ENCODE measurements at regions not wholly inside any gene's neighbourhood (a gene's known extent, or its start where the extent isn't known, plus 50 kb on each side); places are given as distances from the start of the nearest gene placed in this dataset.

DNA sequence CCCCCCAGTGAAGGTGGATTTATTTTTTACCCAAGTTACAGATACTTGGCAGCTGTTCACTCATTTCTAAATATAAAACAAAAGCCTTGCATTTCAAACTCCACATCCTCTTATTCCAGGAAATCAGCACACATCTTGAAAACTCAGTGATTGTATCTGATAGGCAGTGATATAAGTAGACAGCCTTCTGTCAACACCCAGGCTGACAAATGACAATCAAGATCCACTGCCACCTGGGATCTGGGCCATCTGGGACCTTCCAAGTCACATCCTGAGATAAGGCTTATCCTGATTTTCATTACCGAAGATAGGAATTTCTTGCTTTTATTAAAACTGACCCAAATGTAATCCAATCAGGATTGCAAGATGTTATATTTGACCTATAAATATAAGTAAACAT, 201.3 kb upstream of the PUM3 start:
- TF ChIP-seq TAF9B (IDR thresholded peaks at IDR 0.05; ENCODE audit: partially characterized antibody) (no peak), HDGF (IDR thresholded peaks at IDR 0.05) (no peak), FOXK2 (conservative IDR thresholded peaks at IDR 0.05 in 1 of 2, IDR thresholded peaks at IDR 0.05 in 1 of 2; ENCODE audit: low read depth in 2 of 2) (no peak), XRCC5 (IDR thresholded peaks at IDR 0.05; ENCODE audit: low read depth, low read length) (no peak), ETV1 (tag; conservative IDR thresholded peaks at IDR 0.05; ENCODE audit: low read depth) (no peak), MAFF (IDR thresholded peaks at IDR 0.05; ENCODE audit: low read length) (no peak), POLR3G (IDR thresholded peaks at IDR 0.05; ENCODE audit: extremely low read depth, insufficient read length, insufficient replicate concordance) (no peak), RUNX1 (IDR thresholded peaks at IDR 0.05; ENCODE audit: low read depth) (no peak), NR1H2 (CRISPR knock-in tag; IDR thresholded peaks at IDR 0.05) (no peak), PYGO2 (tag; IDR thresholded peaks at IDR 0.05) (no peak), PRMT5 (CRISPR knock-in tag; IDR thresholded peaks at IDR 0.05) (no peak), ARID1B (IDR thresholded peaks at IDR 0.05) (no peak), ZNF224 (CRISPR knock-in tag; IDR thresholded peaks at IDR 0.05) (no peak)
- TF ChIP-seq, protein P1, sequence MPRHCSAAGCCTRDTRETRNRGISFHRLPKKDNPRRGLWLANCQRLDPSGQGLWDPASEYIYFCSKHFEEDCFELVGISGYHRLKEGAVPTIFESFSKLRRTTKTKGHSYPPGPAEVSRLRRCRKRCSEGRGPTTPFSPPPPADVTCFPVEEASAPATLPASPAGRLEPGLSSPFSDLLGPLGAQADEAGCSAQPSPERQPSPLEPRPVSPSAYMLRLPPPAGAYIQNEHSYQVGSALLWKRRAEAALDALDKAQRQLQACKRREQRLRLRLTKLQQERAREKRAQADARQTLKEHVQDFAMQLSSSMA (CRISPR knock-in tag; IDR thresholded peaks at IDR 0.05) = no peak
- TF ChIP-seq, protein P2, sequence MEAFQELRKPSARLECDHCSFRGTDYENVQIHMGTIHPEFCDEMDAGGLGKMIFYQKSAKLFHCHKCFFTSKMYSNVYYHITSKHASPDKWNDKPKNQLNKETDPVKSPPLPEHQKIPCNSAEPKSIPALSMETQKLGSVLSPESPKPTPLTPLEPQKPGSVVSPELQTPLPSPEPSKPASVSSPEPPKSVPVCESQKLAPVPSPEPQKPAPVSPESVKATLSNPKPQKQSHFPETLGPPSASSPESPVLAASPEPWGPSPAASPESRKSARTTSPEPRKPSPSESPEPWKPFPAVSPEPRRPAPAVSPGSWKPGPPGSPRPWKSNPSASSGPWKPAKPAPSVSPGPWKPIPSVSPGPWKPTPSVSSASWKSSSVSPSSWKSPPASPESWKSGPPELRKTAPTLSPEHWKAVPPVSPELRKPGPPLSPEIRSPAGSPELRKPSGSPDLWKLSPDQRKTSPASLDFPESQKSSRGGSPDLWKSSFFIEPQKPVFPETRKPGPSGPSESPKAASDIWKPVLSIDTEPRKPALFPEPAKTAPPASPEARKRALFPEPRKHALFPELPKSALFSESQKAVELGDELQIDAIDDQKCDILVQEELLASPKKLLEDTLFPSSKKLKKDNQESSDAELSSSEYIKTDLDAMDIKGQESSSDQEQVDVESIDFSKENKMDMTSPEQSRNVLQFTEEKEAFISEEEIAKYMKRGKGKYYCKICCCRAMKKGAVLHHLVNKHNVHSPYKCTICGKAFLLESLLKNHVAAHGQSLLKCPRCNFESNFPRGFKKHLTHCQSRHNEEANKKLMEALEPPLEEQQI (IDR thresholded peaks at IDR 0.05) = no peak
- TF ChIP-seq, protein P3, sequence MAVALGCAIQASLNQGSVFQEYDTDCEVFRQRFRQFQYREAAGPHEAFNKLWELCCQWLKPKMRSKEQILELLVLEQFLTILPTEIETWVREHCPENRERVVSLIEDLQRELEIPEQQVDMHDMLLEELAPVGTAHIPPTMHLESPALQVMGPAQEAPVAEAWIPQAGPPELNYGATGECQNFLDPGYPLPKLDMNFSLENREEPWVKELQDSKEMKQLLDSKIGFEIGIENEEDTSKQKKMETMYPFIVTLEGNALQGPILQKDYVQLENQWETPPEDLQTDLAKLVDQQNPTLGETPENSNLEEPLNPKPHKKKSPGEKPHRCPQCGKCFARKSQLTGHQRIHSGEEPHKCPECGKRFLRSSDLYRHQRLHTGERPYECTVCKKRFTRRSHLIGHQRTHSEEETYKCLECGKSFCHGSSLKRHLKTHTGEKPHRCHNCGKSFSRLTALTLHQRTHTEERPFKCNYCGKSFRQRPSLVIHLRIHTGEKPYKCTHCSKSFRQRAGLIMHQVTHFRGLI (CRISPR knock-in tag; IDR thresholded peaks at IDR 0.05) = no peak
- TF ChIP-seq, protein P4, sequence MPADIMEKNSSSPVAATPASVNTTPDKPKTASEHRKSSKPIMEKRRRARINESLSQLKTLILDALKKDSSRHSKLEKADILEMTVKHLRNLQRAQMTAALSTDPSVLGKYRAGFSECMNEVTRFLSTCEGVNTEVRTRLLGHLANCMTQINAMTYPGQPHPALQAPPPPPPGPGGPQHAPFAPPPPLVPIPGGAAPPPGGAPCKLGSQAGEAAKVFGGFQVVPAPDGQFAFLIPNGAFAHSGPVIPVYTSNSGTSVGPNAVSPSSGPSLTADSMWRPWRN (IDR thresholded peaks at IDR 0.05; ENCODE audit: low read depth) = no peak
- H2AFZ ChIP-seq (ENCODE audit: low read depth, low read length) = no peak overlapping the region
- H3K4me3 ChIP-seq = no peak overlapping the region
- ATAC-seq (no peak), DNase-seq (ENCODE audit: extremely low read depth in 1 of 4, low spot score in 3 of 4) (no peak), FAIRE-seq (no peak)
- no peak overlapping the region for H3K4me2 ChIP-seq (ENCODE audit: insufficient read depth, low read length)
- CTCF ChIA-PET (ENCODE audit: low intra/inter-chr PET ratio) = no interaction called here
- no peaks in the 10 kb centered on the region for H4K20me1 ChIP-seq (replicated peaks; ENCODE audit: control insufficient read depth, insufficient read depth, low read length)
- no peaks in the 10 kb centered on the region for H3K36me3 ChIP-seq (ENCODE audit: control insufficient read depth, insufficient read depth, low read length)
- H3K79me2 ChIP-seq (ENCODE audit: control insufficient read depth, insufficient read depth, low read length) = no peaks in the 10 kb centered on the region
- WGBS (ENCODE audit: insufficient coverage, low coverage, missing lambda C conversion rate) = 0% methylated on average over 1 of the region's 1 CpG
- no peaks in the 10 kb centered on the region for H3K27me3 ChIP-seq (ENCODE audit: control insufficient read depth in 2 of 2, insufficient read depth in 2 of 2, low read length in 2 of 2)
- H3K27ac ChIP-seq (ENCODE audit: extremely low read depth, low read depth, low read length) = no peak overlapping the region
- no peaks in the 10 kb centered on the region for H3K9me1 ChIP-seq (ENCODE audit: control insufficient read depth, insufficient read depth, low read length)
- BruUV-seq (replicated peaks) = no TSS peak
- intact Hi-C loops (cut with micrococcal nuclease) = no loop called here
- no peak overlapping the region for H3K9ac ChIP-seq (ENCODE audit: insufficient read depth in 1 of 2, low read depth in 2 of 2, low read length in 2 of 2)
- no peaks in the 10 kb centered on the region for H3K9me3 ChIP-seq (replicated peaks; ENCODE audit: control insufficient read depth, insufficient read depth, low read depth, low read length)
- POLR2A ChIA-PET = no interaction called here
- H3K4me1 ChIP-seq (replicated peaks in 1 of 2; ENCODE audit: control insufficient read depth in 2 of 2, insufficient read depth in 2 of 2, low read length in 2 of 2) = no peaks in the 10 kb centered on the region
- in situ Hi-C loops (cut with MboI) = no loop called here

Data from K562 (cell line).